Smooth muscle cell (in vitro differentiated cells): ENCODE measurements at regions not wholly inside any gene's neighbourhood (a gene's known extent, or its start where the extent isn't known, plus 50 kb on each side); places are given as distances from the start of the nearest gene placed in this dataset.
A peak's percentile ranks its signal among the peaks of the same experiment; 100 is the strongest.

ENCODE experiments used
- DNase-seq: peaks from one replicate; lab custom pipeline; 2025; ENCODE audit not compliant: unreplicated experiment; lab: John Stamatoyannopoulos, UW
- H2AFZ ChIP-seq: fragments of 200-600 bp; sonication (generic); 2 replicates; pipeline ENCODE4 v1.6.0; 2016; ENCODE audit warnings: antibody characterized with exemption, low read depth, mild to moderate bottlenecking
- H3F3A ChIP-seq: fragments of 200-600 bp; sonication (generic); 2 replicates; pipeline ENCODE4 v1.6.0; 2017; ENCODE audit warnings: antibody characterized with exemption, low read depth
- H3K27ac ChIP-seq: fragments of 200-600 bp; sonication (generic); 2 replicates; pipeline ENCODE4 v1.5.1; 2016; ENCODE audit warnings: low read depth, mild to moderate bottlenecking
- H3K27me3 ChIP-seq: fragments of 200-600 bp; sonication (generic); 2 replicates; pipeline ENCODE4 v1.6.1; 2016; ENCODE audit warnings: low read depth, mild to moderate bottlenecking
- H3K36me3 ChIP-seq: fragments of 200-600 bp; sonication (generic); 2 replicates; pipeline ENCODE4 v1.5.1; 2016; ENCODE audit warnings: low read depth
- H3K4me1 ChIP-seq: fragments of 200-600 bp; sonication (generic); 2 replicates; pipeline ENCODE4 v1.5.1; 2016; ENCODE audit warnings: low read depth
- H3K4me2 ChIP-seq: fragments of 200-600 bp; sonication (generic); 2 replicates; pipeline ENCODE4 v1.6.0; 2016; ENCODE audit warnings: mild to moderate bottlenecking
- H3K4me3 ChIP-seq: fragments of 200-600 bp; sonication (generic); 2 replicates; pipeline ENCODE4 v1.5.1; 2016; ENCODE audit warnings: mild to moderate bottlenecking
- H3K79me2 ChIP-seq: fragments of 200-600 bp; sonication (generic); 2 replicates; pipeline ENCODE4 v1.6.0; 2016; ENCODE audit warnings: low read depth, mild to moderate bottlenecking
- H3K9ac ChIP-seq: fragments of 200-600 bp; sonication (generic); 2 replicates; pipeline ENCODE4 v1.6.0; 2016; ENCODE audit warnings: low read depth
- H3K9me3 ChIP-seq: fragments of 200-600 bp; sonication (generic); replicated peaks from 2 replicates; pipeline ENCODE4 v1.5.1; 2016; ENCODE audit warnings: low read depth
- H4K20me1 ChIP-seq: fragments of 200-600 bp; sonication (generic); 2 replicates; pipeline ENCODE4 v1.6.0; 2016; ENCODE audit warnings: low read depth
- WGBS: methylation state at CpG from one replicate; pipeline ENCODE4 v1.1.7; 2016; ENCODE audit warnings: low lambda C conversion rate; 5-methylcytosine and 5-hydroxymethylcytosine counted together
- TF ChIP-seq, protein P1 (sequence below): fragments of 200-600 bp; sonication (generic); IDR thresholded peaks from 2 replicates; pipeline ENCODE4 v1.5.1; 2017; ENCODE audit warnings: borderline replicate concordance, mild to moderate bottlenecking, antibody characterized with exemption; ENCODE audit not compliant: insufficient read depth, poor library complexity, severe bottlenecking

DNA sequence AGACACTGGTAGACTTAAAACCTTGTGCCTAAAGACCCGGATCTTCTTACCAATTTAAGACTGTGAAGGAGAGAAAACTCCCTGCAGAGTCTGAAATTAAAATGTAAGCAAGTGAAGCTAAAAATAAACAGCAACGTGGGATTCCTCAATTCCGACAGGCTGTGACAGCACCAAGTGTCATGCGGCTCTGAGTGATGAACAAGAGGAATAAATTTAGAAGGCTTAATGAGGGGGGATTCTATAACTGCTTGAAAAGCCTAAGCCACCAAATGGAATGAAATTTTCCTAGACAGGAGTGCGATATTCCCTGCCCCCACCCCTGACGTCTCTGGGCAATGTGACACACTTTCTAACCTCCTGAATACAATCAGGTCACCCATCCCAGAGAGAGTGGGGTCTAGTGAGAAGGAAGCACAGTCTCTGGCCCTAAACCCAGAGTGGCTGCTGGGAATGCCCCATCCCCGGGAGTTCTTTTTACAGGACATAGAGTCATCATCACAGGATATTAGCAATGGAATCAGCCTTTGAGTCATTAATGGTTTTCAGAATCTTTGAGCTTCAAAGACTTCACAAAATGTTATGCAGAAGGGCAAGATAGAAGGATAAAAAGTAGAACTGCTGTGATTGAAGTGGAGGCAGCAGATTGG is 114.3 kb downstream of the EDEM1 start:
- Histone ChIP-seq H3K9me3 (no peaks in the 10 kb centered on the region), H3K27me3 (no peaks in the 10 kb centered on the region), H3K4me3 (no peak overlapping the region), H3K79me2 (no peaks in the 10 kb centered on the region), H3K36me3 (no peaks in the 10 kb centered on the region), H3K4me2 (peak overlapping the region; percentile 19), H3K4me1 (no peaks in the 10 kb centered on the region), H3K9ac (peak overlapping the region; percentile 32), H4K20me1 (no peaks in the 10 kb centered on the region), H3F3A (no peaks in the 10 kb centered on the region), H2AFZ (peak overlapping the region; percentile 33), H3K27ac (peak overlapping the region; percentile 81)
- WGBS: 38% methylated on average over 7 of the region's 7 CpGs
- TF ChIP-seq, protein P1, sequence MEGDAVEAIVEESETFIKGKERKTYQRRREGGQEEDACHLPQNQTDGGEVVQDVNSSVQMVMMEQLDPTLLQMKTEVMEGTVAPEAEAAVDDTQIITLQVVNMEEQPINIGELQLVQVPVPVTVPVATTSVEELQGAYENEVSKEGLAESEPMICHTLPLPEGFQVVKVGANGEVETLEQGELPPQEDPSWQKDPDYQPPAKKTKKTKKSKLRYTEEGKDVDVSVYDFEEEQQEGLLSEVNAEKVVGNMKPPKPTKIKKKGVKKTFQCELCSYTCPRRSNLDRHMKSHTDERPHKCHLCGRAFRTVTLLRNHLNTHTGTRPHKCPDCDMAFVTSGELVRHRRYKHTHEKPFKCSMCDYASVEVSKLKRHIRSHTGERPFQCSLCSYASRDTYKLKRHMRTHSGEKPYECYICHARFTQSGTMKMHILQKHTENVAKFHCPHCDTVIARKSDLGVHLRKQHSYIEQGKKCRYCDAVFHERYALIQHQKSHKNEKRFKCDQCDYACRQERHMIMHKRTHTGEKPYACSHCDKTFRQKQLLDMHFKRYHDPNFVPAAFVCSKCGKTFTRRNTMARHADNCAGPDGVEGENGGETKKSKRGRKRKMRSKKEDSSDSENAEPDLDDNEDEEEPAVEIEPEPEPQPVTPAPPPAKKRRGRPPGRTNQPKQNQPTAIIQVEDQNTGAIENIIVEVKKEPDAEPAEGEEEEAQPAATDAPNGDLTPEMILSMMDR: no peak
- no peak for DNase-seq

DNA sequence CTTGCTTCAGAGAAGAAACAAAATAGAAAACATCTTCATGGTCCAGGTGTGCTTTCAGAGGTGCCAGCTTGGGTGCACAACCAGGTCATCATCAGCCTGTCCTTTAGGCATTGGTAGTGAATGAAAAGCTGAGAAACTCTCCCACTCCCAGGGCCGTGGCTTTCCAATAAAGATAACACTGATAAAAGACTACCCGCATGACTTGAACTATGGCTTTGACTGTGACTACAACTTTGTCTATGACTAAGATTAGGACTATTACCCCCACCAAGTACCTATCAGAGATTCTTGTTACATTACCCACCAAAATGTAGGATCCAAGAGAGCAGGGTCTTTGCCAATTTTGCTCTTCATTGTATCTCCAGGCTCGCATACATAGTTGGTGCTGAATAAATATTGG is 115.2 kb downstream of the EDEM1 start:
- WGBS: 46% methylated on average over 3 of the region's 3 CpGs
- Histone ChIP-seq H3K27ac (peak overlapping the region; percentile 81), H3K4me1 (no peaks in the 10 kb centered on the region), H3K9me3 (no peaks in the 10 kb centered on the region), H2AFZ (no peak overlapping the region), H4K20me1 (no peaks in the 10 kb centered on the region), H3K36me3 (no peaks in the 10 kb centered on the region), H3K4me2 (peak overlapping the region; percentile 19), H3F3A (no peaks in the 10 kb centered on the region), H3K79me2 (no peaks in the 10 kb centered on the region), H3K27me3 (no peaks in the 10 kb centered on the region), H3K4me3 (no peak overlapping the region), H3K9ac (no peak overlapping the region)
- no peak for DNase-seq
- TF ChIP-seq, protein P1: no peak

DNA sequence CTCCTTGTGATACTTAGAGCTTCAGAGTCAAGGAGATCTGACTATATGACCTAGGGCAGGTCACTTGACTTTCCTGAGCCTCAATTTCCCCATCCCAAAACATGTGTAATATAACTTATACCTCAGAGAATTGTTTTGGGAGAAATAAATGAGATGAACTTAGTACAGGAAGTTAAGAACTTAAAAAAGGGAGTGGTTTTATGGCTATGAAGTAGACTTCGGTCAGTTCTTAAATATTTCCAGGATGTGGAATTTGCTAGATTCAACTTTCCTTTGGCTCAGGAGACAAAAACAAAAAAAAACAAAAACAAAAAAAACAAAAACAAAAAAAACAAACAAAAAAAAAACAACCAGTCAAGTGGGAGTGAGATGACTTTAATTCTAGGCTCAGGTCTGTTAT is 116.7 kb downstream of the EDEM1 start:
- Histone ChIP-seq H3K79me2 (no peaks in the 10 kb centered on the region), H3K4me2 (no peak overlapping the region), H3K9ac (no peak overlapping the region), H3K4me1 (no peaks in the 10 kb centered on the region), H3F3A (no peaks in the 10 kb centered on the region), H2AFZ (no peak overlapping the region), H3K4me3 (no peak overlapping the region), H3K9me3 (no peaks in the 10 kb centered on the region), H3K36me3 (no peaks in the 10 kb centered on the region), H3K27me3 (no peaks in the 10 kb centered on the region), H4K20me1 (no peaks in the 10 kb centered on the region), H3K27ac (no peak overlapping the region)
- 86% methylated on average over 1 of the region's 1 CpG for WGBS
- TF ChIP-seq, protein P1: no peak
- no peak for DNase-seq
